HG03108 (cell line): ENCODE measurements at regions not wholly inside any gene's neighbourhood (a gene's known extent, or its start where the extent isn't known, plus 50 kb on each side); places are given as distances from the start of the nearest gene placed in this dataset.

Source experiments
- ATAC-seq: cut with Tn5 transposase; IDR thresholded peaks from one replicate; pipeline ENCODE4 v1.9.1; 2021; ENCODE audit warnings: moderate library complexity; ENCODE audit not compliant: unreplicated experiment

DNA sequence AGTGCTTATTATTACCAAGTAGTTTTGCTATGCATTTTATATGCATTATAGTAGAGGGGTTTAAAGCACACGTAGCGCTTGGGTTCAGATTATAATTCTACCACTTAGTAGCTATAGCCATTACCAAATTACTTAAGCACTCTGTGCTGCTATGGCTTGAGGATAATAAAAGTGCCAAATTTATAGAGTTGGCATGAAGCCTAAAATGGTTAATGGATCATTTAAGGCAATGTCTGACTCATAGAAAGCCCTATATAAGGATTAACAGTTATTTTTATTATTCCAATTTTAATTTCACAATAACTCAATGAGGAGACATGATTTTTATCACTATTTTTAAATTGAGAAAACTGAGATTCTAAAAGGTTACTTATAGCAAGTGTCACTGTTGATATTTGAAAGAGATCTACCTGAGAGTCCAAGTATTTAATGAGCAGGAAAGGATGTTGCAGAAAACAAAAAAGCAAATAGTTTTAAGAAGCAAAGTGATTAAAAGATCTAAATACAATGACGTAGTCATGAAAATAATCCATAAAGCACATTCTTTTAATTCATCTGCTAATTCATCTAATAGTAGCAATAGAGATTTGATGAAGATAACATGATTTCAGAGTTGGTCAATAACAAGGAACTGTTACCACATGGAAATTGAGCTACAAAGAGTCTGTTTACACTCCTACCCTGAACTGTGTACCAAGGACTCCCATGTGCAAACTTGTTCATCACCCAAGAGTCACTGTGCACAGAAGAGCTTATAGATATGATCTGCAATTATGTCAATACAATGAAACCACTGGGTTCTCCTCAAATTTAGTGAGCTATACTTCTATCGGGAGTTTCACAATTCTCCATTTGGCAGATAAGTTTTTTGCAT, 78.8 kb upstream of the DTNA start:
- no peak for ATAC-seq

GRCh38 chr18:34632321-34632720, 77.8 kb upstream of the DTNA start:
- ATAC-seq, result no peak

- ATAC-seq, result no peak
These were observed 76.7 kb upstream of the DTNA start for GRCh38 chr18:34633368-34633767.

- ATAC-seq, result no peak
These were observed 72.8 kb upstream of the DTNA start for GRCh38 chr18:34637094-34637801.

DNA sequence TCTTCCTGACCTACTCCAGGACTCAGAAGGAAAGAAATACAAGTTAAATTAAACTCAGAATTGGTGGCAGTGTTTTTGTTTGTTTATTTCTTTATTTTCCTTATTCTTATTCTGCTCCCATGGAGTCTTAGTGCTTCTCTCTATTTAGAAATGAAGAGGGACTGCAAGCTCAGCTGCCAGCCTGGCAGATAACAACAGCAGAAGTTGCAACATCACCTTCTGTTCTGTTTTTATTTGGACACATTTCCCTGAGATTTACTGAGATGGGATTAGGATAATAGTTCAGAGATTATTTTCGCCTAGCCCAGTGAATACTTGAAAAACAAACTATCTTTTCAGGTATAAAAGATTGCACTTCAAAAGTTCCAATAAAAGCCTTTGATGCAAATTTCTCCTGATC, 70.4 kb upstream of the DTNA start:
- no peak for ATAC-seq

DNA sequence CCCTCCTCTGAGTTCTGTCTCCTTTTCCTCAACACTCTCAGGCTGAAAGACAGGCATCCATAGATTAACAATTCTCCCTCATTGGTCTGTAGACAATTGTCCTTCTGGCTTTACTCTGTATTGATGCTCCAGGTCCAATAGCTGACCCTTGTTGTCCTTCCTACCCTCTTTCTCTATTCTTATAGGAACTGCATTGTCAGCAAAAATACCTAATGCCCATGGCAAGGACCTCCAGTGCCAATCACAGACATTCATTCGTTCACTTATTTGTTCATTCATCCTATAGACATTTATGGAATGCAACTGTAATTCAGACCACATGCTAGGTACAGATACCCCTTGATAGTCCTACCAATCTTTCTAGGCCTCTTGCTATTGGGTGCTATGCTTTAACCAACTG, 69.8 kb upstream of the DTNA start:
- no peak for ATAC-seq

- ATAC-seq, result no peak
These were observed 66.1 kb upstream of the DTNA start for GRCh38 chr18:34643989-34644388.

GRCh38 chr18:34647251-34647650, 62.8 kb upstream of the DTNA start:
- ATAC-seq, result no peak

GRCh38 chr18:34648269-34648985, 61.7 kb upstream of the DTNA start:
- ATAC-seq, result no peak

- ATAC-seq, result no peak
These were observed 61.0 kb upstream of the DTNA start for GRCh38 chr18:34649080-34649479.

DNA sequence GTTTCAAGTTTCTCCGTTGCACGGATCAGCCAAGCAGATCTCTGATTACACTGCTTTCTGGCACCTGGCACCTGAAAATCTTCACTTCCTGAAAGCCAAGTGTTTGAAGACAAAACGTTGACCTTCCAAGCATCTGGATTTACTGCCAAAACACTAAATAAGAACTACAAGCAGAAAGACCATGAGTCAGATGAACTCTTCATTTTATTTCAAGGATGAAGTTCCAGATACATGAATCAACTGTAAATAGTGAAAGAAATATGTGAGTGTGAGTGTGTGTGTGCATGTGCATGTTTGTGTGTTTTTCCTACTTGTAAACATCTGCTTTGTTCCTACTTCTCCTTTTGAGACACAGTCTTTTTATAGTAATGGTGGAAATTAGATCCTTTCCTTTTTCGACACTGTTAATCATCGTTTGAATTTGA, 60.0 kb upstream of the DTNA start:
- no peak for ATAC-seq

DNA sequence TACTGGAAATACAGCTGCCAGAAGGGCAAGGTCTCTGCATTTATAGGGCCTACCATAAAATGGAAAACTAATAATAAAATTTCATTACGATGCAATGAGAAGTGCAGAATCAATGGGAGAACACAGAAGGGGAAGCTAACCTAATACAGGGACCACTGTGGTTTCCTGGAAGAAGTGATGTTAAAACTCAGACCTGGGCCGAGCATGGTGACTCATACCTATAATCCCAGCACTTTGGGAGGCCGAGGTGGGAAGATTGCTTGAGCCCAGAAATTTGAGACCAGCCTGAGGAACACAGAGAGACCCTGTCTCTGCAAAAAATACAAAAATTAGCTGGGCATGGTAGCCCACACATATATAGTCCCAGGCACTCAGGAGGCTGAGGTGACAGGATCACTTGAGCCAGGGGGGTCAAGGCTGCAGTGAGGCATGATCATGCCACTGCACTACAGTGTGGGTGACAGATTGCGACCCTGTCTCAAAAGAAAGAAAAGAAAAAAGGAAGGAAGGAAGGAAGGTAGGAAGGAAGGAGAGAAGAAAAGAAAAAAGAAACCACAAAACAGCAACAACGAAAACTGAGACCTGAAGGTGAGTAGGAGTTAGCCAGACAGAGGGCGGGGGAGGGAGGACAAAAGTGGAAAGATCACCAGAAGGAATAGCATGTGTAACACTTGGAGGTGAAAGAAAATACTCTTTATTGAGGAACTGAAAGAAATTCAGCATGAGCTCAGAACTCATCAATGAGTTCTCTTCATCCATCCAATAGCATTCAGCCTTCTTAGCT, 58.3 kb upstream of the DTNA start:
- ATAC-seq, result no peak

DNA sequence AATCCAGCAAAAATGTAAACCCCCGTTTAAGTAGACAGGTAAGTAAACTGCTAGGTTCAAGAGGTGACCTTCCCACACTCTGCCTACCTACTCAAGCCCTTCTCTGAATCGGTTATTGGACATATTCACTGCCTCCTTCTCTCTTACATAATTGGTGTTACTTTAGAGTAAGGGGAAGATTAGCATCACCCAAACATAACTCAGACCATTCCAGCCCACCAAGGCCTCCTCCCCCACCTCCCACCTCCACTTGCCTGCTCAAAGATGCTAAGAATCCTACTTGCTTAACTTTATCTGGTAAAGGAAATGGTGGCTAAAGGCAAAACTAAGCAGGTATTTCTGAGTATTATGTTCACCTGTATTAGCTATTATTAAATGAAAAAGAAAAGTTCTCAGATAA, 55.0 kb upstream of the DTNA start:
- ATAC-seq, result no peak

DNA sequence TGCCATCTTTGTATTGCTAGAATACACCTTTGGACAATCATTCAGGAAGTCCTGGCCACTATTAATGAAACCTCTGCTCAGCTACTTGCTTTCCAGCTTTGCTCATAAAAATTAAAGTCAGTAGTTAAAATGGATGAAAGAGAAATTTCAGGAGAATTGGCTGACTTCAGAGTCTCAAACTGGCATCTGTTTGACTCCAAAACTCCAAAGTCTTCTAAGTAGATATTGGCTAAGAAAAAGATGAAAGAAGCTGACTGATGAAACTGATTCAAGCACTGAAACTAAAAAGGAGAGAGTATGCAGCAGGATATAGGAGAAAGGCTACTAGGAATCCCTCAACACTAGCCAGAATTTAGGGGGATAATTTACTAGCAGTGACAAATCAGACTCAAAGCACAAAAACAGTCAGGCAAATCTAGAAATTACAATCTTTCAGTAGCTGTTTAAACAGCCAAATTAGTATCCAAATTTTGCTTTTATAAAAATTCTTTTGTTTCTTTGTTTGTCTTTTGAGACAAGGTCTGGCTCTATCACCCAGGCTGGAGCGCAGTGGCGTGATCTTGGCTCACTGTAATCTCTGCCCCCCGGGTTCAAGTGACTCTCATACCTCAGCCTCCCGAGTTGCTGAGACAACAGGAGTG, 52.1 kb upstream of the DTNA start:
- no peak for ATAC-seq

DNA sequence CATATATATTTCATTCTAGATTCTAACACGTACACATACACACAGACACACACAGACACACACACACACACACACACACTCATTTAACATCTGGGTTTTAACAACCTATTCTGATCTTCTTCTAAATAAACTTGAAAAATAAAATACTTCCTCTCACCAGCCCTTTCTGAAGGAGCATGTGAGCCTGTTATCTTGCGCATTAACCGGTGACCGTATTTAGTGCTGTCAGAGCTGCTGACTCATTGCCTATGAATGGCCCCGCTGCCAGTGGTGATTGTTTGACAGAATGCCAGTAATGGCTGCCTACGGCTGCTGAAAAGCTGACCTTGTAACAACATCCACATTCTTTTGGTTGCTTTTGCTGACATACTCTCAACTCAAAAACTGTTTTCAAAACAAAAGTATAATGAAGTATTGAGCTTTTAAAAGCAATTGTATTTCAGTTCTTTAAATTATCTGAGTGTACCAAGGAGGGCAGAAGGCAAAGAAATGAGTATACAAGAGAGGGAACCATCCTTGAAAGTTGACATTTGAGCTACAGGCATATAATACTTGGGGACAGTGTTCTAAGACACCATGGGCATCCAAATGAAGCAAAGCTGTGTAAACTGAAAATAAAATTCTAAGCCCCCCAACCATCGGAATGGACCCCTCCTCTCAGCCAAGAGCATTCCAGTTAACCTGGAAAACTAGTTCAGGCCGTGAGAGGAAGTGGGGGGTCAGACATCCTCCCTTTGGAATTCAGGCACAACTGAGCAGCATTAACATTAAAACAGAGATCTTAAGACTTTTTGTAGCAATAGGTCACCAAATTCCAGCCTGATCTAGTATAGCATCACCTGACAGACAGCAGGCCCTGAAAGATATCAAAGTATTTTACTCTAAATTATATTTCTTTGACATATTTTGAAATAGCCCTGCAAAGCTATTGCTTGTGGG, 50.2 kb upstream of the DTNA start:
- ATAC-seq, result no peak
